GM19023 (cell line): ENCODE measurements at regions not wholly inside any gene's neighbourhood (a gene's known extent, or its start where the extent isn't known, plus 50 kb on each side); places are given as distances from the start of the nearest gene placed in this dataset.

ENCODE experiments used
- ATAC-seq: cut with Tn5 transposase; IDR thresholded peaks from one replicate; pipeline ENCODE4 v1.9.1; 2021; ENCODE audit warnings: mild to moderate bottlenecking, moderate library complexity; ENCODE audit not compliant: unreplicated experiment

GRCh38 chr6:112710710-112711109 lies 363.6 kb downstream of the RFPL4B start:
- ATAC-seq: no peak

GRCh38 chr6:112713402-112713801 lies 366.3 kb downstream of the RFPL4B start:
- ATAC-seq: no peak

GRCh38 chr6:112717401-112717800 lies 370.3 kb downstream of the RFPL4B start:
- ATAC-seq: no peak

GRCh38 chr6:112717856-112718255 lies 370.7 kb downstream of the RFPL4B start:
- ATAC-seq: no peak

GRCh38 chr6:112725541-112726085 lies 378.5 kb downstream of the RFPL4B start:
- ATAC-seq: no peak

GRCh38 chr6:112735129-112735528 lies 388.0 kb downstream of the RFPL4B start:
- no peak for ATAC-seq

- no peak for ATAC-seq
Measured at GRCh38 chr6:112739766-112740165, 392.6 kb downstream of the RFPL4B start.

- ATAC-seq: no peak
Measured at GRCh38 chr6:112743323-112743722, 396.2 kb downstream of the RFPL4B start.

GRCh38 chr6:112744827-112745226 lies 397.7 kb downstream of the RFPL4B start:
- no peak for ATAC-seq

- no peak for ATAC-seq
Measured at GRCh38 chr6:112745765-112746164, 398.6 kb downstream of the RFPL4B start.

- no peak for ATAC-seq
Measured at GRCh38 chr6:112749673-112750072, 402.5 kb downstream of the RFPL4B start.

GRCh38 chr6:112752305-112752704 lies 405.2 kb downstream of the RFPL4B start:
- ATAC-seq: no peak

- ATAC-seq: no peak
Measured at GRCh38 chr6:112752791-112753190, 405.7 kb downstream of the RFPL4B start.

- ATAC-seq: no peak
Measured at GRCh38 chr6:112760831-112761230, 413.7 kb downstream of the RFPL4B start.

GRCh38 chr6:112761740-112762139 lies 414.6 kb downstream of the RFPL4B start:
- no peak for ATAC-seq

GRCh38 chr6:112764377-112764776 lies 417.2 kb downstream of the RFPL4B start:
- no peak for ATAC-seq

- ATAC-seq: no peak
Measured at GRCh38 chr6:112770308-112770707, 423.2 kb downstream of the RFPL4B start.

GRCh38 chr6:112773187-112773586 lies 426.1 kb downstream of the RFPL4B start:
- no peak for ATAC-seq

- ATAC-seq: no peak
Measured at GRCh38 chr6:112774319-112774718, 427.2 kb downstream of the RFPL4B start.

- ATAC-seq: peak; percentile 96
Measured at GRCh38 chr6:112780498-112781096, 433.5 kb downstream of the RFPL4B start.

GRCh38 chr6:112781241-112781640 lies 434.1 kb downstream of the RFPL4B start:
- ATAC-seq: no peak

- ATAC-seq: no peak
Measured at GRCh38 chr6:112785408-112785807, 438.3 kb downstream of the RFPL4B start.

GRCh38 chr6:112786801-112787200 lies 439.7 kb downstream of the RFPL4B start:
- no peak for ATAC-seq
